Retina (tissue), 1 donor: ENCODE measurements at regions not wholly inside any gene's neighbourhood (a gene's known extent, or its start where the extent isn't known, plus 50 kb on each side); places are given as distances from the start of the nearest gene placed in this dataset.
"Not testable (repeated sequence)": the region's sequence is repeated elsewhere in the genome, so short reads cannot be mapped to it uniquely, and the experiment has no call there.

Experiments
- DNase-seq: peaks from one replicate; pipeline ENCODE4 v3.0.0-alpha.2; 2016

DNA sequence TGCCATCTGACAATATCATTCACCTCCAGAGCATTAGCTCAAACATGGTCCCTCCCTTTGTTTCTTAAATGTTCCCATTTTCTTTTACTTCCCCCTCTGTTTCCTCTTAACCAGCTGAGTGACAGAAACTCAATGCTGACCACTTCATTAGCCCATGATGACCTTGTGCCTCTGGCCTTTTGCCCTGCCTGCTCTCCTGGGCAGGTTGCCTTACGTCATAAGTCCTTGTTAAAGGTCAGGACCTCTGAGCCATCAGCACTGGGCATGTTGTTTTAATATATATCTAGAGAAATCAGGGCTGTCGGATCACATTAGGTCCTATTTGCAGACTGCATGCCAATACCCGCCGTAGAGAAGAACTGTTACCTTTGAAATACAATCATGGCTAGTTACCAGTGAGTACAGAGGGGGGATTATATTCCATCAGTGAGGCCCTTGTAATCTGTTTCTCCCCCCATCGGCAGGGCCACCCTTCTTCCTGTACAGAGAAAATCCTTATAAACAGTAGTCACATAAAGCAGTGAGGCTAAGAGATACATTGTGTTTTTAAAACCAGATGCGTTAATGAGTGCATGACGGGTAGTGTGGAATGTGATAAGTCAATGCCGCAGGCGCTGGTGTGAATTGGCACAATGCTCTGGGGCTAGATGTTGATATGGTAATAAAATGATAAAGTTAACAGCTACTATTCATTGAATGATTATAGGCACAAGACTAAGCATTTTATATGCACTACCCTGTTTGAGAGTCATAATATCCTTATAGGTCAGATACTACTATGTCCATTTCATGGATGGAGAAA is 94.3 kb upstream of the ZFHX3 start:
- no peak for DNase-seq

DNA sequence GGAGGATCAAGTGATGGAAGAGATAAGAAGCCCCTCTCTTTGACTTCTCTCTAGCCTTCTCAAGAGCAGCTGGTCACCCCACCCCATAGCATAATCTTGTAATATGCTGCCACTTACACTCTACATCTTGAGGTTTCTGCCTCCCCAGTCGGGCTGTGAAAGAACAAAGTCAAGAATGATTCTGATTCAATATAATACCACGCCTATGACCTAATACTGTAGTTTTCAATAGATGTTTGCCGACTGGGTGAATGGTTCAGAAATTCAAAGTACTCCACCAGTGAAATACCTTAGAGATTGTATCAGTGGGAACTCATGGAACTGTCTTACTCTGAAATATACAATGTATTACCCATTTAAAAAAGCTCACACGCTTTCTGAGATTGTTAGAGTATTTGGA is 93.0 kb upstream of the ZFHX3 start:
- no peak for DNase-seq

- DNase-seq = no peak
These were observed 83.4 kb upstream of the ZFHX3 start for GRCh38 chr16:73131156-73131862.

DNA sequence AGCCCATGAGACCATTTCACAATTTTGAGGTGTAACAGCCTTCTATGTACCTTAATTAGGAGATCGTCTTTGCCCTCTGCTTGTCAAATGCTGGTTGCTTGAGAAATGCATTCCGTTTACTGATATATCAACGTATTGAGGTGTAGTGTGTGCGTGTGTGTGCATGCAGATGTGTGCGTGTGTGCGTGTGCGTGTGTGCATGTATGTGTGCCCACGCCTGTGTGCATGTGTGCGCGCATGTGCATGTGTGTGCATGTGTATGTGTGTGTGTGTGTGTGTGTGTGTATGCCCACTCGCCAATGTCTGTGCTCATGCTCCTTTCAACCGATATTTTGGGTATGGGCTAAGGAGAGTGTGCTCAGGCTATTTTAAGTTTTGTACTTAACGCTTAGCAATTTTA is 81.5 kb upstream of the ZFHX3 start:
- DNase-seq = no peak

- DNase-seq = no peak
These were observed 78.6 kb upstream of the ZFHX3 start for GRCh38 chr16:73126525-73126853.

GRCh38 chr16:73125850-73126524 is 78.1 kb upstream of the ZFHX3 start:
- DNase-seq = no peak

DNA sequence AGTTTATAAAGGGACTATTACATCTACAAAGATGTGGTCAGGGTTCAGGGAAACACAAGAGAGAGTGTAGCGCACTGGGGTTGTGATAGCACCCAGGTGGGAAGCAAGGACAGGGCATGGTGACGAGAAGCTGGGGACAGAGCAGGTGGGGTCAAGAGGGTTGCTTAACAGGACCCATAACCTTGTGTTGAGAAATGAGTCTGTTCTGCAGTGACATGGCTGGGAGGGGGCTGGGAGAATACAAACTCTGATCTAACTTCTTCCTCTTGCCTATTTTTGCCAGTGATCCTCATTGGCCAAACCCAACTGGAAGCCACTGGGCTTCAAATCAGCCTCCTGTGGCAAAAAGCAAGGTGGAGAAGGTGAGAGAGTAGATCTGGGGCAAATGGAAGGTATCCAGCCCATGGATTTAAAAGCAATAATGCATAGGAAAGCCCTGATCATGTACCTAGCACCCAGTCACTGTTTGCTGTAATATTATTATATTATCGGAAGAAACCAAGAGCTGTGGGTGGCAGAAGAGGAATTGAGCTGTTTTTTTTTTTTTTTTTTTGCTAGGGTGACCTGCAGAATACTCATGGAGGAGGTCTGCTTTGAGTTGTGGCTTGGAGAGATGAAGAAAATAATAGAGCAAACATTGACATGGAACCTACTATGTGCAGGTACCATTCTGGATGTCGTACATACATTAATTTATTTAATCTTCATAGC is 76.9 kb upstream of the ZFHX3 start:
- no peak for DNase-seq

DNA sequence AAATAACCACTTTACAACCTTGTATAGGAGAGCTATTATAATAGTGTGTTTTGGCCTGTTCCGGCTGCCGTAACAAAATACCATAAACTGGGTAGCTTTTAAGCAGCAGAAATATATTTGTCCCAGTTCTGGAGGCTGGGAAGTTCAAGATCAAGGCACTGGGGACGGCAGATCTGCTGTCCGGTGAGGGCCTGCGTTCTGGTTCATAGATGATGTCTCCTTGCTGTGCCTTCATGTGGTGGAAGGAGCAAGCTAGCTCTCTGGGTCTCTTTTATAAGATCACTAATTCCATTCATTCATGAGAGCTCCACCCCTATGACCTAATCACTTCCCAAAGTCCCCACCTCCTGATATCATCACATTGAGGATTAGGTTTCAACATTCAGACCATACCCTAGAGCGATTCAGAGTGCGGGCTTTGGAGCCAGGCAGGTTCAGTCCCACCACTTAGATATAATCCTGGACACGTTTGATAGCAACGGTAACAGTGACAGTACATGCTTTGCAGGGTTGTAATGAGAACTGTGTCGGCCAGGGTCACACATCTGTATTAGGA is 76.2 kb upstream of the ZFHX3 start:
- no peak for DNase-seq

DNA sequence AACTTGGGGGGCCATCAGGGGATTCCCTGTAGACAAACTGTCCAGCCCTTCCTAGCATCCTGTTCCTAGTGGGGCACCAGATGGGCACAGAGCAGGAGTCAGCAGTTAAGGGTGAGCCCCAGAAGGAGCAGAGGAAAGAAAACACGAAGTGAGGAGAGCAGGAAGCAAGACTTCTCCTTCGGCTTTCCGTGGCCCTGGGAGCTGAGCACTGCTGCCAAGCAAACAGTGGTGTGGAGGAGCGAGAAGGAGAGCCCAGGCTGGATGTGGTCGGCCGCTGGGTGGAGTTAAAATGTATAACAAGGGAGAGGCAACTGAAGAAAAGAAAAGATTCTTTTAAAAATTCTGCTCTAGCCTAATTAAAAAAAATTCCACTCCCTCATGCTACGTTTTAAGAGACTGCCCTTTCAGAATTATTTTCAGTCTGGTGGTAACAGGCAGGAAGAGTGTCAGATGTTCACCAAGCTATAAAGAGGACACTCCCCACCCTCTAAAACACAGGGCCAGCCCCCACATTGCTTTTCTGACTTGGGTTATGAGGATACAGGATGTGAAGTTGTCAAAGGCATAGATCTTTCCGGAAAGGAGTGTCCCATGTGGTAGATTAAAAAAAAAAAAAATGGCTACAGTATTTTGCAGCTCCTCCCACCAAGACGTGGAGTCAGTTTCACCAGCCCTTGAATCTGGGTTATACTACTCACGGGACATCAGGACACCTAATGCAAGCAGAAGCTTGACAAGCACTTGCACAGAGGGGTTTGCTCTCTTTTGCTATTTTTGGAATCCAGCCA is 74.9 kb upstream of the ZFHX3 start:
- no peak for DNase-seq

GRCh38 chr16:73116576-73116975 is 68.6 kb upstream of the ZFHX3 start:
- DNase-seq = no peak

DNA sequence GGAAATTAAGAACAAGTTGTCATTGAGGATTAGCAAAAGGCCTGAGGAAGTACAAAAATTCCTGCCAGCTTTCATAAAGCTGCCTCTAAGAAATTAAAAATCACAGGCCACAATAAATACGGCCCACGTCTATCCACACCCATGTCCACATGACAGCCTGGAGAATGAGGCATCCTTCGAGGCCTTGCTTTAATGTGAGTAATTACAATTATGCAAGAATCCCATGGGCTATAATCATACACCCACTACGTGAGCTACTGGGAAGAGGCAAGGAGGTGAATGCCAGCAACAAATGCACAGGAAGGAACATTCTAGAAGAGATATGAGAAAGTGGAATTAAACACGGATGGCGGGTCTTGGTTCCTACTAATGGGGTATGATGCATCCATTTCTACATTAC is 65.4 kb upstream of the ZFHX3 start:
- DNase-seq = no peak

DNA sequence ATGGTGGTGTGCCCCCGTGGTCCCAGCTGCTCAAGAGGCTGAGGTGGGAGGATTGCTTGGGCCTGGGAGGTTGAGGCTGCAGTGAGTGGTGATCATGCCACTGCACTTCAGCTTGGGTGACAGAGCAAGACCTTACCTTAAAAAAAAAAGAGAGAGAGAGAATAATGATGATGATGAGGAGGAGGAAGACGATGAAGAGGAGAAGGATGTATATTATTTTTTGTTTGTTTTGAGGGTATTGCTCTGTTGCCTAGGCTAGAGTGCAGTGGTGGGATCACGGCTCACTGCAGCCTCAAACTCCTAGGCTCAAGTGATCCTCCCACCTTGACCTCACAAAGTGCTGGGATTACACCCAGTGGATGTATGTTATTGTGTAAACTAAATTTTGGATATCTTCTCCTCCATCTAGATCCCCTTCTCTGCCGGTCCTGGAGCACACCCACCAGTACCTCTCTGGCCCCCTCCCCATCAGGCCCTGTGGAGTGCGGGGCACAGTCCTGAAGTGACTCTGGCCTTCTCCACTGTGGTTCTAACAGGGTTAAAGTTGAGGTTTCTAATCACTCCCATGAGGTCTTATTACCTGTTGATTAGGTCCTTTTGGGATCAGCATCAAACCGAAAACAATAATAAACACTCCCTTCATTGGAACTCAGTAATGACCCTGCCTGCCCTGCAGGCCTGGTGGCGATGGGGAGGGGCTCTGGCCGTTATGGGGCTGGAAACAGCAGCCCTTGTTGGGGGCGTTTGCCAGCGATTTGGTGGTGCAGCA is 60.5 kb upstream of the ZFHX3 start:
- no peak for DNase-seq

DNA sequence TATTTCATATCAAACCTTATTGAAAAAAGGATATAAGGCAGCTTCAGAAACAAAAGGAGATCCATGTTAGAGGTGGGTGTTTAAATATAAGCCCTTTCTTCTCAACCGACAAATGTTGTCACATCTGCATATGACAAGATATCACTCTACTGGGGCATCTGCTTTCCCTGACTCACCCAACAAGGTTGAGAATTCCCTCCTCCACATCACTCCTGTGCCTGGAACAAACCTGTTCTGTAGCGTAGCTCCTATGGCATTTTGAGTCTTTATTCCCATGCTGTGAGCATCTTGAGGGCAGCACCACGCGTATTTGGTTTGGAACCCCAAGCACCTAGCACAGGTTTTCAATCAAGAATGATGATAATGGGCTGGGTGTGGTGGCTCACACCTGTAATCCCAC is 59.4 kb upstream of the ZFHX3 start:
- DNase-seq = no peak

- DNase-seq = no peak
These were observed 58.6 kb upstream of the ZFHX3 start for GRCh38 chr16:73106329-73107034.

- no peak for DNase-seq
These were observed 53.6 kb upstream of the ZFHX3 start for GRCh38 chr16:73101568-73101967.

GRCh38 chr16:73099601-73100000 is 51.7 kb upstream of the ZFHX3 start:
- not testable (repeated sequence) for DNase-seq
